ENCODE measurements at regions not wholly inside any gene's neighbourhood (a gene's known extent, or its start where the extent isn't known, plus 50 kb on each side); places are given as distances from the start of the nearest gene placed in this dataset.

DNA sequence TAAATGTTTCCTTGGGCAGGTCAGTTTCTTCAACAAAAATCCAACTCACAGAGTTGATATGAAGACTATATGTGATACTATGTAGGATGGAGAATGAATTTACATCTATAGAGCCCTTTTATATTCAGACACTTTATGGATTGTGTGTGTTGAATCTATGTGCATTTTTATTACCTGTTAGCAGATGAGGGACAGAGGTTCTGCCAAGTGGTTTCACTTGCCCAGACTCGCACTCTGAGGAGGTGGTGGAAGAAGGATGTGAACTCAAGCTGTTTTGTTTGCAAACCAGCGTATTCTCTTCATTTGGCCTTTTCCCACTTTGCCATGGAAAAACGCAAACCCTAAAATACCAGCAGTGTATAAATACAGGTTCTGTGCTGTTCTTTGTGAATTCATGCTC, 237.6 kb downstream of the TDRD15 start:
- TF ChIP-seq ESRRA (IDR thresholded peaks at IDR 0.05; ENCODE audit: borderline replicate concordance, low read length): no peak
- TF ChIP-seq POLR2A (IDR thresholded peaks at IDR 0.05; ENCODE audit: low read length): no peak
